ENCODE measurements at regions not wholly inside any gene's neighbourhood (a gene's known extent, or its start where the extent isn't known, plus 50 kb on each side); places are given as distances from the start of the nearest gene placed in this dataset.

DNA sequence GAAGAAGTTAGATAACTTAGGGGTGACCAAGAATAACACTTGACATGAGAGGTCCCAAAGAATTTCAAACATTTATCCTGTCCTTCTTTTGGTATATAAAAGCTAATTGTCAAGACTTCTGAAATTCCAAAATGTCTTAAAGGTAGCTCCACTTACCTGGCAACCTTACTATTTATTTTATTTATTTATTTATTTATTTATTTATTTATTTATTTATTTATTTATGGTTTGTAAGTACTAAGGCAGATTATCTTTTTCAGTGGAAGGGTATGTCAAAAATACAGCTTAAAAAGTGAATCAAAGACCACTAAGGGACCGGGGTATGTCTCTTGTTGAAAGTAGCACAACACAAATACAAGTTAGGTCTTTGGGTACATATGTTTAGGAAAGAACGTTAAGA, 620.8 kb upstream of the B3GALT2 start:
- RAD21 ChIA-PET (ENCODE audit: unreplicated experiment), result no interaction called here
- no TSS peak for BruUV-seq (replicated peaks)
- Histone ChIP-seq H3K36me3 (ENCODE audit: control insufficient read depth in 2 of 2, insufficient read depth in 2 of 2, low read length in 1 of 2) (no peaks in the 10 kb centered on the region), H3K27ac (ENCODE audit: control insufficient read depth, insufficient read depth) (no peak overlapping the region), H3K79me2 (ENCODE audit: control insufficient read depth, insufficient read depth, low read length) (no peaks in the 10 kb centered on the region), H3K9ac (ENCODE audit: control insufficient read depth, insufficient read depth, low read length) (no peak overlapping the region), H3K4me1 (ENCODE audit: control insufficient read depth, insufficient read depth, low read length) (no peaks in the 10 kb centered on the region), H2AFZ (ENCODE audit: control insufficient read depth, low read depth, low read length) (no peak overlapping the region), H4K20me1 (ENCODE audit: control insufficient read depth, insufficient read depth) (no peaks in the 10 kb centered on the region), H3K4me3 (no peak overlapping the region), H3K4me2 (ENCODE audit: control insufficient read depth, insufficient read depth) (no peak overlapping the region), H3K9me3 (replicated peaks; ENCODE audit: control insufficient read depth, insufficient read depth, low read length) (no peaks in the 10 kb centered on the region), H3K27me3 (replicated peaks in 1 of 2; ENCODE audit: control insufficient read depth in 2 of 2, insufficient read depth in 2 of 2, low read length in 1 of 2) (no peaks in the 10 kb centered on the region)
- 0% methylated on average over 2 of the region's 2 CpGs for WGBS (ENCODE audit: insufficient coverage, insufficient replicate concordance, low lambda C conversion rate, missing lambda C conversion rate)
- SMC1A ChIA-PET (ENCODE audit: uncharacterized antibody, unreplicated experiment), result no interaction called here
- ATAC-seq, result no peak
- CTCF ChIA-PET, result no interaction called here
- DNase-seq (ENCODE audit: low read depth, low spot score), result no peak
- POLR2A ChIA-PET, result no interaction called here
- no peak for TF ChIP-seq TARDBP (IDR thresholded peaks at IDR 0.05; ENCODE audit: borderline replicate concordance)
- no peak for TF ChIP-seq MTA2 (IDR thresholded peaks at IDR 0.05; ENCODE audit: low read depth)
- TF ChIP-seq, protein P1, sequence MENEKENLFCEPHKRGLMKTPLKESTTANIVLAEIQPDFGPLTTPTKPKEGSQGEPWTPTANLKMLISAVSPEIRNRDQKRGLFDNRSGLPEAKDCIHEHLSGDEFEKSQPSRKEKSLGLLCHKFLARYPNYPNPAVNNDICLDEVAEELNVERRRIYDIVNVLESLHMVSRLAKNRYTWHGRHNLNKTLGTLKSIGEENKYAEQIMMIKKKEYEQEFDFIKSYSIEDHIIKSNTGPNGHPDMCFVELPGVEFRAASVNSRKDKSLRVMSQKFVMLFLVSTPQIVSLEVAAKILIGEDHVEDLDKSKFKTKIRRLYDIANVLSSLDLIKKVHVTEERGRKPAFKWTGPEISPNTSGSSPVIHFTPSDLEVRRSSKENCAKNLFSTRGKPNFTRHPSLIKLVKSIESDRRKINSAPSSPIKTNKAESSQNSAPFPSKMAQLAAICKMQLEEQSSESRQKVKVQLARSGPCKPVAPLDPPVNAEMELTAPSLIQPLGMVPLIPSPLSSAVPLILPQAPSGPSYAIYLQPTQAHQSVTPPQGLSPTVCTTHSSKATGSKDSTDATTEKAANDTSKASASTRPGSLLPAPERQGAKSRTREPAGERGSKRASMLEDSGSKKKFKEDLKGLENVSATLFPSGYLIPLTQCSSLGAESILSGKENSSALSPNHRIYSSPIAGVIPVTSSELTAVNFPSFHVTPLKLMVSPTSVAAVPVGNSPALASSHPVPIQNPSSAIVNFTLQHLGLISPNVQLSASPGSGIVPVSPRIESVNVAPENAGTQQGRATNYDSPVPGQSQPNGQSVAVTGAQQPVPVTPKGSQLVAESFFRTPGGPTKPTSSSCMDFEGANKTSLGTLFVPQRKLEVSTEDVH (IDR thresholded peaks at IDR 0.05; ENCODE audit: low read depth, partially characterized antibody), result no peak
- no peak for TF ChIP-seq POLR2AphosphoS2 (IDR thresholded peaks at IDR 0.05; ENCODE audit: low read depth, low read length)
- no peak for TF ChIP-seq CREM (IDR thresholded peaks at IDR 0.05; ENCODE audit: low read depth)
- TF ChIP-seq NRF1 (conservative IDR thresholded peaks at IDR 0.05; ENCODE audit: low read depth, low read length), result no peak
- TF ChIP-seq MYB (IDR thresholded peaks at IDR 0.05; ENCODE audit: borderline replicate concordance, low read depth, low read length), result no peak
- in situ Hi-C loops (cut with MboI) (no loop called here), intact Hi-C loops (cut with micrococcal nuclease; ENCODE audit: unreplicated experiment) (no loop called here)
- FAIRE-seq, result no peak
